Putamen (tissue), 1 donor: ENCODE measurements at regions not wholly inside any gene's neighbourhood (a gene's known extent, or its start where the extent isn't known, plus 50 kb on each side); places are given as distances from the start of the nearest gene placed in this dataset.
"Not testable (repeated sequence)": the region's sequence is repeated elsewhere in the genome, so short reads cannot be mapped to it uniquely, and the experiment has no call there.

Source experiments
- DNase-seq: peaks from one replicate; pipeline ENCODE4 v3.0.0-alpha.2; 2016; ENCODE audit warnings: low spot score

GRCh38 chr9:134546746-134547145 is 94.9 kb upstream of the COL5A1 start:
- no peak for DNase-seq

GRCh38 chr9:134547161-134548100 is 94.2 kb upstream of the COL5A1 start:
- no peak for DNase-seq

GRCh38 chr9:134548185-134548584 is 93.4 kb upstream of the COL5A1 start:
- no peak for DNase-seq

- no peak for DNase-seq
Measured at GRCh38 chr9:134548618-134549017, 93.0 kb upstream of the COL5A1 start.

- no peak for DNase-seq
Measured at GRCh38 chr9:134549336-134549735, 92.3 kb upstream of the COL5A1 start.

GRCh38 chr9:134550081-134550480 is 91.5 kb upstream of the COL5A1 start:
- not testable (repeated sequence) for DNase-seq

- DNase-seq, result no peak
Measured at GRCh38 chr9:134550584-134550983, 91.0 kb upstream of the COL5A1 start.

- DNase-seq, result no peak
Measured at GRCh38 chr9:134551176-134551575, 90.4 kb upstream of the COL5A1 start.

GRCh38 chr9:134551644-134552348 is 89.8 kb upstream of the COL5A1 start:
- DNase-seq, result no peak

- DNase-seq, result no peak
Measured at GRCh38 chr9:134552349-134552990, 89.1 kb upstream of the COL5A1 start.

- no peak for DNase-seq
Measured at GRCh38 chr9:134553061-134553891, 88.3 kb upstream of the COL5A1 start.

- DNase-seq, result no peak
Measured at GRCh38 chr9:134553996-134554372, 87.6 kb upstream of the COL5A1 start.

GRCh38 chr9:134554373-134555093 is 87.1 kb upstream of the COL5A1 start:
- DNase-seq, result no peak

GRCh38 chr9:134555094-134555650 is 86.4 kb upstream of the COL5A1 start:
- DNase-seq, result no peak

GRCh38 chr9:134556531-134557068 is 85.0 kb upstream of the COL5A1 start:
- no peak for DNase-seq

GRCh38 chr9:134557331-134557730 is 84.3 kb upstream of the COL5A1 start:
- DNase-seq, result no peak

- DNase-seq, result no peak
Measured at GRCh38 chr9:134558124-134558905, 83.3 kb upstream of the COL5A1 start.

GRCh38 chr9:134559013-134559412 is 82.6 kb upstream of the COL5A1 start:
- DNase-seq, result no peak

GRCh38 chr9:134560206-134560605 is 81.4 kb upstream of the COL5A1 start:
- DNase-seq, result no peak

- DNase-seq, result no peak
Measured at GRCh38 chr9:134560654-134561053, 80.9 kb upstream of the COL5A1 start.
